ENCODE measurements at regions not wholly inside any gene's neighbourhood (a gene's known extent, or its start where the extent isn't known, plus 50 kb on each side); places are given as distances from the start of the nearest gene placed in this dataset.

DNA sequence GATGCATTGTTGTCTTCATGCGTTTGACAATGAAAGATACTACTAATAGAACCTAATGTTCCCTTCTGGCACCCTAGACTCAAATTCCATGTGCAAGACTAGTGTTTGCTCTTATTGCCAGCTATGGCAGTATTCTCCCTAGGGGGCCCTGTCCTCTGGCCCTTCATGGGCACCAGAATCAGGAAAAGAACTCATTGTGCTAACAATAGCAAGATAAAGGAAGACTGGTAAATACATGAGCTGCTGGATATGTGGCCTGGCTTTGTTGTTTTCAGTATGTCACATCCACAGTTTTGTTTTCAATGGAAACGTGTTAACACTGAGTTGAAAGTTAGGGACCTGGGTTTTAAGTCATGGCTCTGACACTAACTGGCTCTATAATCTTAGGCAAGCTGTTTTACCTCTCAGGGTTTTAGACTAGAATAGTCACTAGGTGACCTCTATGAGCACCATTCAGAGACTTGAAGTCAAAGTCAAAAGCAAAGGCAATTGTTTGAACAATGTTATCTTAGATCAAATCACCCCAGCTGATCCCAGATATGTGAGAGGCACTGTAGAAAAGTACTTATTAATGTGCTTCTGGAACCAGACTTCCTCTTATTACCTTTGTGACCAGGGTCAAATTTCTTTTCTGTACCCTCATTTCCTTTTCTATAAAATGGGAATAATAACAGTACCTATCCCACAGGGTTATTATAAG is 253.7 kb upstream of the DIAPH2 start:
- TF ChIP-seq, protein P1, sequence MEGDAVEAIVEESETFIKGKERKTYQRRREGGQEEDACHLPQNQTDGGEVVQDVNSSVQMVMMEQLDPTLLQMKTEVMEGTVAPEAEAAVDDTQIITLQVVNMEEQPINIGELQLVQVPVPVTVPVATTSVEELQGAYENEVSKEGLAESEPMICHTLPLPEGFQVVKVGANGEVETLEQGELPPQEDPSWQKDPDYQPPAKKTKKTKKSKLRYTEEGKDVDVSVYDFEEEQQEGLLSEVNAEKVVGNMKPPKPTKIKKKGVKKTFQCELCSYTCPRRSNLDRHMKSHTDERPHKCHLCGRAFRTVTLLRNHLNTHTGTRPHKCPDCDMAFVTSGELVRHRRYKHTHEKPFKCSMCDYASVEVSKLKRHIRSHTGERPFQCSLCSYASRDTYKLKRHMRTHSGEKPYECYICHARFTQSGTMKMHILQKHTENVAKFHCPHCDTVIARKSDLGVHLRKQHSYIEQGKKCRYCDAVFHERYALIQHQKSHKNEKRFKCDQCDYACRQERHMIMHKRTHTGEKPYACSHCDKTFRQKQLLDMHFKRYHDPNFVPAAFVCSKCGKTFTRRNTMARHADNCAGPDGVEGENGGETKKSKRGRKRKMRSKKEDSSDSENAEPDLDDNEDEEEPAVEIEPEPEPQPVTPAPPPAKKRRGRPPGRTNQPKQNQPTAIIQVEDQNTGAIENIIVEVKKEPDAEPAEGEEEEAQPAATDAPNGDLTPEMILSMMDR (IDR thresholded peaks at IDR 0.05) = no peak
- no peak for TF ChIP-seq POLR2A (IDR thresholded peaks at IDR 0.05)

Measured in right lobe of liver (tissue), 4 donors.